Brain microvascular endothelial cell (primary cell): ENCODE measurements at regions not wholly inside any gene's neighbourhood (a gene's known extent, or its start where the extent isn't known, plus 50 kb on each side); places are given as distances from the start of the nearest gene placed in this dataset.

Source experiments
- DNase-seq: peaks from one replicate; pipeline ENCODE4 v3.0.0-alpha.2; 2020
- H3K27ac ChIP-seq: fragments of 250-450 bp; sonication (Bioruptor Pico); 2 replicates; pipeline ENCODE4 v1.5.1; 2020; ENCODE audit warnings: mild to moderate bottlenecking, moderate library complexity
- H3K27me3 ChIP-seq: fragments of 250-450 bp; sonication (Bioruptor Pico); replicated peaks from 2 replicates; pipeline ENCODE4 v1.5.1; 2020; ENCODE audit warnings: mild to moderate bottlenecking
- H3K36me3 ChIP-seq: fragments of 250-450 bp; sonication (Bioruptor Pico); replicated peaks from 2 replicates; pipeline ENCODE4 v1.5.1; 2020; ENCODE audit warnings: mild to moderate bottlenecking
- H3K4me3 ChIP-seq: 2 replicates; pipeline ENCODE4 v1.5.1; 2011; ENCODE audit warnings: low read depth, mild to moderate bottlenecking, control low read depth, low read length, moderate library complexity
- in situ Hi-C: cut with HindIII; loops from 2 replicates; pipeline ENCODE4 v1.10.0; 2017; ENCODE audit warnings: low sequenced_read_pairs, low pct_ligation_motif_present
- TF ChIP-seq, protein P1 (sequence below): IDR thresholded peaks from 2 replicates; pipeline ENCODE4 v1.5.1; 2011; ENCODE audit warnings: low read depth, mild to moderate bottlenecking, moderate library complexity, low read length, control low read depth, inconsistent platforms; ENCODE audit errors: missing control alignments

DNA sequence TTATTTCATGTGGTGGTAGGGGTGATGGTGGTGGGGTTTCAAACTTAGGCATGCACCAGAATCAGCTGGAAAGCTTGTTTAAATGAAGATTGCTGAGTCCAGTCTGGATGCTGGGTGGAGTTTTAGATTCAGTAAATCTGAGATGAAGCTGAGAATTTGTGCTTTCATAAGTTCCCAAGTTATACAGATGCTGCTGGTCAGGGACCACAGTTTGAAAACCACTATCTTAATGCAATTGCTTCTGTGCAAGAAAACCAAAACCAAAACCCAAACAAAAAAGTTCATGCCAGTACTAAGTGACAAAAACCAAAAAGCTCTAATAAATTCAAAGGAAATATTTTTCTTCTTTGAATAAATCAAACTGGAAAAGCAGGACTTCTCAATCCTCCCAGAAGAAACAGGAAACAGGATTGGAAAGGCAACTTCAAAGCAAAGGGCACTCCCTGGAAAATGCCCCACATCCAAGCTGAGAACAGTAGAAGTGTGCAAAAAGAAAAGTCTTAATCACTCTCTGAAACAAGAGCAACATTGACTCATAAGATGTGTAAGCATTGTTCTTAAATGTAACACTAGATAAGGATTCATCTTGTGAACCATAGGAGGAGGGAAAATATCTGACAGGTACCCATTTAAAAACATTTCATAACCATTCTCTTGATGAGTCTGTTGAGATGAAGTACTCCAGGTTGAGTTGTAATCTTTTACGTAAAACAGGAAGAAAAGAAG, 481.5 kb upstream of the HSF2 start:
- H3K27ac ChIP-seq: no peak overlapping the region
- DNase-seq: no peak
- in situ Hi-C loops: no loop called here
- no peaks in the 10 kb centered on the region for H3K36me3 ChIP-seq
- H3K4me3 ChIP-seq: no peak overlapping the region
- no peaks in the 10 kb centered on the region for H3K27me3 ChIP-seq
- TF ChIP-seq, protein P1, sequence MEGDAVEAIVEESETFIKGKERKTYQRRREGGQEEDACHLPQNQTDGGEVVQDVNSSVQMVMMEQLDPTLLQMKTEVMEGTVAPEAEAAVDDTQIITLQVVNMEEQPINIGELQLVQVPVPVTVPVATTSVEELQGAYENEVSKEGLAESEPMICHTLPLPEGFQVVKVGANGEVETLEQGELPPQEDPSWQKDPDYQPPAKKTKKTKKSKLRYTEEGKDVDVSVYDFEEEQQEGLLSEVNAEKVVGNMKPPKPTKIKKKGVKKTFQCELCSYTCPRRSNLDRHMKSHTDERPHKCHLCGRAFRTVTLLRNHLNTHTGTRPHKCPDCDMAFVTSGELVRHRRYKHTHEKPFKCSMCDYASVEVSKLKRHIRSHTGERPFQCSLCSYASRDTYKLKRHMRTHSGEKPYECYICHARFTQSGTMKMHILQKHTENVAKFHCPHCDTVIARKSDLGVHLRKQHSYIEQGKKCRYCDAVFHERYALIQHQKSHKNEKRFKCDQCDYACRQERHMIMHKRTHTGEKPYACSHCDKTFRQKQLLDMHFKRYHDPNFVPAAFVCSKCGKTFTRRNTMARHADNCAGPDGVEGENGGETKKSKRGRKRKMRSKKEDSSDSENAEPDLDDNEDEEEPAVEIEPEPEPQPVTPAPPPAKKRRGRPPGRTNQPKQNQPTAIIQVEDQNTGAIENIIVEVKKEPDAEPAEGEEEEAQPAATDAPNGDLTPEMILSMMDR: no peak

DNA sequence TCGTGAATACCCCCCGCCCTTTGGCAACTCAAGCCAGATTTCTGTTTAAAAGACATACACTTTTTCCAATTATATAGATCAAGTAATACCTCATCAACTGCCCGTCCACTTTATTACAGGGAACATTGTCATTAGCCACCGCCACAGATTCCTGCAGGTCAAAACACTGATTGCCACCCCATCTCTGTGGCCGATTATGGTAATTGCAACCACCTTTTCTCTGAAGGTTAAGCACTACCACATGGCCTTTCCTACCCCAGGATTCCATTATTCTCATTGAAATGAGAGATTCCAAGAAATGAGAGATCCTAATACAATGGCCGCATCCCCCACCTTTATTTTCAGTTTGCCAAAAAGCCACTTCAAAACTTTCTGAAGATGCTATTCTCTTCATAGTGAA, 478.8 kb upstream of the HSF2 start:
- no peaks in the 10 kb centered on the region for H3K36me3 ChIP-seq
- H3K27ac ChIP-seq: no peak overlapping the region
- no peak for DNase-seq
- no peaks in the 10 kb centered on the region for H3K27me3 ChIP-seq
- TF ChIP-seq, protein P1: no peak
- H3K4me3 ChIP-seq: no peak overlapping the region
- in situ Hi-C loops: no loop called here

- no peak overlapping the region for H3K4me3 ChIP-seq
- H3K27ac ChIP-seq: no peak overlapping the region
- in situ Hi-C loops: no loop called here
- H3K36me3 ChIP-seq: no peaks in the 10 kb centered on the region
- DNase-seq: no peak
- TF ChIP-seq, protein P1: no peak
- H3K27me3 ChIP-seq: no peaks in the 10 kb centered on the region
Measured at GRCh38 chr6:121925024-121925423, 474.4 kb upstream of the HSF2 start.

DNA sequence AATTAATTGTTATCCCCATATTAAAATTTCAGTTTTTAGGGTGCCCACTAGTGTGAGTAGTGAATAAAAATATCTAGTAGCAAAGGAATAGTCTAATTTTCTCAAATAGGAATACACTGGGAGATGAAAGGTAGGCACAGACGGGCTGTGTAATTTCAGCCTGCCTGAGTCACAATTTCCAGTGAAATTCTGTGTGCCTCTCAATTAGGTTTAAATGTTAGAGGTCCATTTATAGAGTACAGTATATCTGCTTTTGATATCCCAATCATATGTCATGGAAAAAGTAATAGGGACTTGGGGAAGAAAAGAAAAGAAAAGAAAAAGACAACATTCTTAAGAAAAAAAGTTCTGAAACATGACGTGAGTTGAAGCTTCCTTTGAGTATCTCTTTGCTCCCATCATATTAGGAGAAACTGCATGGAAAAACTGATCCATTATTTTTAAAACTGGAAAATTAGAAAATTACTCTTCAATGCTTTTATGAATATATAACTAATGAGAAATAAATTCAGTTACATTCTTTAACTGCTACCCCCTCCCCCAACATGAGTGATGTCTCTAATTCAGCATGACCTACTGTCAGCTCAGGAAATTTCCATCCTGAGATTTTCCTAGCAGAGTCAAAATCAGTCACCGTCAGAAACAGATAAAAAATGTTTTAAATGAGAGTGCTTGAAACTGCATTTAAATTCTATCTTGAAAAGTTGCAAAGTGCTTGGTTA, 473.8 kb upstream of the HSF2 start:
- no peaks in the 10 kb centered on the region for H3K27me3 ChIP-seq
- no peak overlapping the region for H3K4me3 ChIP-seq
- TF ChIP-seq, protein P1: no peak
- in situ Hi-C loops: no loop called here
- no peak for DNase-seq
- no peak overlapping the region for H3K27ac ChIP-seq
- H3K36me3 ChIP-seq: no peaks in the 10 kb centered on the region

GRCh38 chr6:121929301-121929700, 470.2 kb upstream of the HSF2 start:
- H3K27ac ChIP-seq: no peak overlapping the region
- no peak overlapping the region for H3K4me3 ChIP-seq
- in situ Hi-C loops: no loop called here
- H3K27me3 ChIP-seq: no peaks in the 10 kb centered on the region
- no peak for DNase-seq
- TF ChIP-seq, protein P1: no peak
- no peaks in the 10 kb centered on the region for H3K36me3 ChIP-seq
